ENCODE measurements at regions not wholly inside any gene's neighbourhood (a gene's known extent, or its start where the extent isn't known, plus 50 kb on each side); places are given as distances from the start of the nearest gene placed in this dataset.
"Not testable (repeated sequence)": the region's sequence is repeated elsewhere in the genome, so short reads cannot be mapped to it uniquely, and the experiment has no call there.

DNA sequence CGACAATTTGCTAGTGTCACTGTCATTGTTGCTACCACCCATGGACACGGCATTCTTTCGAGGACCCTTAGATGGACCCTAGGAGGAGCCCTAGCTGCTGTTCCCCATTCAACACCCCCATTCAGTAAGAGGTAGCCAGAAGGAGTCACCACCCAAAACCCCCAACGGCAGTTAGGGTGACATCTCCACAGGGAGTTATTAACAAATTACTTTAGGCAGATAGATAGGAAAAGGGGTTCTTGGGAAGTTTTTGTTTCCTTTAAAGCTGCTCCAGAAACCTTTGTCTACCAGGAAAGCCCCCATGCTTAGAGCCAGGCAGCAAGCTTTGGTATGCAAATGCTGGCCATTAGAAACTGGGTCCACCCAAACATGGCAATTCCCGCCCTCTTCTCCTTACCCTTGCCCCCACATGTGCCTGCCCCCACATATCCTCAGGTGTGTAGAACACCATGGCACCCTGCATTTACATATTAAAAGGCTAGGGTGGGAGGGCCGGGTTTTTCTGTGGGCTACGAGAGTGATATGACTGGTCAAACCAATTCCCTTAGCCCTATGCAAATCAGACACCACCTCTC is 190.9 kb downstream of the SLITRK6 start:
- DNase-seq (ENCODE audit: low read depth in 2 of 2): no peak

DNA sequence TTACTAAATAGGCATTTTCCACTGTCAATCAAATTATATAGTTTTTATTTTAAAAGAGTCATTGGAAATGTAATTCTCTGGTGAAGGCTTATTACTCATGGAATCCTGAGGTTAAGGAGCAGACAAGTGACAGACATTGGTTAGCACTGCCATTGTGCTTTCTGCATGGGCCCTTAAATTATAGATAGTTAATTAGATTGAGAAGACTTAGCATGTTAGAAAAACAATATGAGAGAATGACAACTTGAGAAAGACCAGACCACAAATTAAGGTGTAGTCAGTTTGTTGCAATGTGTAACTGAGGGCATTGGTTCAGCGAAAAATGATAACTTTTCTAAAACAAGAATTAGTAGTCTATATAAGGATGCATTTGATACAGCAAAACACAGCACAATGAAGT is 195.5 kb downstream of the SLITRK6 start:
- no peak for DNase-seq (ENCODE audit: low read depth in 2 of 2)

DNA sequence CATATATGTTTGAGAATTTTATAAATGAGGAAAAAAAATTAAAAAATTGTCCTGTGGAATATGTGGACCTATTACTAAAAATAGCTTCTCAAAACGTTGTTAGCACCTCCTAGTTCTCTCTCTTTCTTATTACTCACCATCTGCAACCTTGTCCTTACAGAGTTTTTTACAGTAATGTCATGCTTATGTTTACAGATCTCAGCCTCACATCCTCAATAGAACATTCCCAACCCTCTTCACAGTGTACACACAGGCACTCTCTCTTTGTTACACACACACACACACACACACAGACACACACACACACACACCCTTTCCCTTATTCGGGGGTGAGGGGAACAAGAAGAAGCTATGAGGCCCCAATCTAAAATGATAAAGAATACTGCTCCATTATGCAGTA is 197.7 kb downstream of the SLITRK6 start:
- no peak for DNase-seq (ENCODE audit: low read depth in 2 of 2)

DNA sequence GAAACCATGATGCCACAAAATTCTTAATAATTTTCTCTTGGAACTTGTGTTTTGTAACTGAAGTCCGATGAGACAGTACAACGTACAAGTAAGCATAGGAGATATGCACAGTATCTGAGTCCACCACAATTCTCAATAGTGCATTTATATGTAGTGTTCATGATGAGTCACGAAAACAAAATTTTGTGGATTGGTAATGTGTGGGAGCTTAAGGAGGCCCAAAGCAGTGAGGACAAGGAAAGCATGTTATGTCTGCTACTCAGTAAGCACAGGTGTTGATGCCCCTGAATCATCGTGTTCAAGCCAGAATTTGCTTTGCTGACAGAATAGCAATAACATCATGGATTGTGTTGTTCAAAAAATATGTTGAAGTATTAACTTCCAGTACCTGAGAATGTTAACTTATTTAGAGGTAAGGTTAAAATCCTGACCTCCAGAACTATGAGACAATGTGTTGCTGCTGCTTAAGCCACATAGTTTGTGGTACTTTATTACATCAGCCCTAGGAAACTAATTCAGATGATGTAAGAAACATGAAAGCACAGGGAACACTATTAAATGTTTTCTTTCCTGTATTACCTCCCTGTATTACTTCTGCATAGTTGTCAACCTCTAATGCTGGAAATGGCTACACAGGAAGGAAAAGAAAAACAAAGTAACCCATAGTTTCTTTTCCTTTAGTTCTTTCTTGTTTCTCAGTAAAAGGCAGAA is 201.3 kb downstream of the SLITRK6 start:
- no peak for DNase-seq (ENCODE audit: low read depth in 2 of 2)

DNA sequence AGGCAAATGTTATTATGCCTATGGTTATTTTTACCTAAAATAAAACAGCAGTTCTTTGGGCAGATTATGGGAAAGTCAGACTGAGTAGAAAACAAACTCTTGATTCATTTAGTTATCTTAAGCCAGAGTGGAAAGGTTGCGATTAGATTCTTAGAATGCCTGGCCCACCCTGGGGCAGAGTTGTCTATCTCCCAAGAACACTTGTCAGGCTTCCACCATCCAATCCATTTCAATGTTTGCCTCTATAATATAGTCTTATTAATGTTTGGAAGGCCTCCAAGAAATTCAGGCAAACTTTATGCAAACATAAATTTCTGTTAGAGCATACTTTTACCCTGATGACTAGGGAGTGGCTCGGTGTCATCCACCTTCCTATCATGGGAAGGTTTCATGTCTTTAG is 207.0 kb downstream of the SLITRK6 start:
- DNase-seq (ENCODE audit: low read depth in 2 of 2): no peak

DNA sequence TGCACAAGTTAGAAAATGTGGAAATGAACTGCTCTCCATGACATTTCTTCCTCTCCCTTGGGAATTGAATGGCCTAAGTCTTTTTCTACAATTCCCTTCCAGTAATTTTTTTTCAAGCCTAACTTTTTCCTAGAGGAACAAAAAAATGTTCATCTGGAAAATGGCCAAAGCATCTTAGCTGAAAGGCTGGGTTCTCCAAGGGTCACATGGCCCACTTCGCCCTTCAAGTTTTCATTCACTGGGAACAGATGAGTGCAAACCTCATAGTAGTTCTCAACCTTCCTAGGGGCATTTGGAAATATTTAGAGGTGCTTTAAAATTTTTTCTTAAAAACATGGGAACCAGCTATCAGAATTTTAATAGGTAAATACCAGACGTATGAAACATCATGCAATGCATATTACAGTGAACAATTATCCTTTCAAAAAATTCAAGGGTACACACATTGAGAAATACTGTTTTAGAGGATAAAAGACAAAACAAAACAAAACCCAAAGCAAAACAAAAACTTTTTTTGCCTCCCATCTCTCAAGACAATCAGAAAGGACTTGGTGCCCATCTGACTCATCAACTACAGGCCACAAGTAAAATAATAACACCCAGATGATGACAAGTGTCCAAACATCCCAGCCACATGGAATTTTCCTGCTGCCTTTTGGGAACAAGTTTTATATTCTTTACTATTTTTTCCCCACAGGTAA is 208.8 kb downstream of the SLITRK6 start:
- no peak for DNase-seq (ENCODE audit: low read depth in 2 of 2)

DNA sequence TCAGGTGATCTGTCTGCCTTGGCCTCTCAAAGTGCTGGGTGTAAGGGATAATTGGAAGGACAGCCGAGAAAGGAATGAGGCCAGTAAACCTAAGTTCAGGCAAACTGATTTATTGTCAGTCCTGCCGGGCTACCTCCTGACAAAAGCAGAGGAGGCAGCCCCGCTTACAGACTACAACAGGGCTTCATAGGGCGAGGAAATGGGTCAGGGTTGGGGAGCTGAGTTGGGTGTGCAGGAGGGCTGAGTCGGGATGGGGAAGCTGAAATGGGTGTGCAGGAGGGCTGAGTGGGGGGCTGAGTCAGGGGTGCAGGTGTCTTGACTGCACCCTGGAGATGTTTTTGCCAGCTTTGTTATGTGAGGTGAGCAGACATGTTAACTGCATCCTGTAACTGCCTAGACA is 210.2 kb downstream of the SLITRK6 start:
- no peak for DNase-seq (ENCODE audit: low read depth in 2 of 2)

DNA sequence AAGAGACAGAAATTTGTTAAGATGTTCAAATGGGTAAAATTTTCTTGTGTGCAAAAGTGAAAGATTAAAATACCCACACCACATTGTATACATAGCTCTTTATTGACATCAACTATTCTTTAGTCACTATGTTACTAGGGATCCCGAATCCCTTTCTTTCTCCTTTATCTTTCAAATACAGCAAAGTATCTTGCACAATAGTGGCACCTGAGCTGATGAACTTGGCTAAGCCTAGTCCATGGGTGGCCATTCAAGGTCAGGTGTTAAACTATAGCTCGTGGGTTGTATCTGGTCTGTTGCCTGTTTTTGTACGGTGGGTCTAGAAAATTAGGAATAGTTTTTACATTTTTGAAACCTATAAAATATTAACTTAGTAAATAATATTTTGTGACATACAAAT is 210.9 kb downstream of the SLITRK6 start:
- no peak for DNase-seq (ENCODE audit: low read depth in 2 of 2)

DNA sequence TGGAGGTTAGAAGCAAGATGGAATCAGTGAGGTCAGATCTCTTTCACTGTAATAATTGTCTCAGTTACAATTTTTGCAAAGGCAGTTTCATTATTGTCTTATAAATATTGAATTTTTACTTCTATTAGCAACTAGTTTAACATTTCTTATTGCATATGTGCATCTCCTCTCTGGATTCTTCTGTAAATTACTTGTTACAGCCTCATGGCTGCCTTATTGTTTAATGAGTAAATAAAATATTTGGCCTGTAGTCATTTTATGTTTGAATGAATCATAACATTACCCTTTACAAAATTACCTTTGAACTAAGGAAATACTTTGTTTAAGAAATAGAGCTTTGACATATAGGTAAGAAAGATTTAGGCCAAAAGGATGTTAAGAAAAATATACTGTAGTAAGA is 212.4 kb downstream of the SLITRK6 start:
- DNase-seq (ENCODE audit: low read depth in 2 of 2): no peak

DNA sequence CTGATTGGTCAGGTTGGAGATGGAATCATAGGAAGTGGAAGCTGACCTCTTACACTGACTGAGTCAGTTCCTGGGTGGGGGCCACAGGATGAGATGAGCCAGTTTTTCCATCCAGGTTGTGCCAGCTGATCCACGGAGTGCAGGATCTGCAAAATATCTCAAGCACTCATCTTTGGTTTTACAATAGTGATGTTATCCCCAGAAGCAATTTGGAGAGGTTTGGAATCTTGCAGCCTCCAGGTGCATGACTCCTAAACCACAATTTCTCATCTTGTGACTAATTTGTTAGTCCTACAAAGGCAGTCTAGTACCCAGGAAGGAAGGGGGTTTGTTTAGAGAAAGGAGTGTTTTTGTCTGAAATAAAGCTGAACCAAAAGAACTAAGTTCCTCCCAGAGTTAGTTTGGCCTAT is 212.8 kb downstream of the SLITRK6 start:
- DNase-seq (ENCODE audit: low read depth in 2 of 2): no peak

DNA sequence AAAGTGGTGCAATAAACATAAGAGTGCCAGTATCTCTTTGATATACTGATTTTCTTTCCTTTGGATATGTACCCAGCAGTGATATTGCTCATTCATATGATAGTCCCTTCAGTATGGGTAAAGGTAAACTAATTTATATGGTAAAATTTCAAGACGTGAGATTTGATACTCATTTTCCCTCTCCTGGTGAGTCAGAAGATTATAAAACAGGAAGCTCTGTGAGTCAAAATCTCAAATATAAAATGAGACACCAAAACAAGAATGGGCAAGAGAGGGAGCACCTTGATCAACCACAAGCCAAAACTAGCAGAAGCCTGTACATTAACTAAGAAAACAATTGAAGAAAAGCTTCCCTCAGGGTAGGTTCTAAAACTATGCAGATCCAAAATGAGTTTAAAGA is 216.3 kb downstream of the SLITRK6 start:
- no peak for DNase-seq (ENCODE audit: low read depth in 2 of 2)

DNA sequence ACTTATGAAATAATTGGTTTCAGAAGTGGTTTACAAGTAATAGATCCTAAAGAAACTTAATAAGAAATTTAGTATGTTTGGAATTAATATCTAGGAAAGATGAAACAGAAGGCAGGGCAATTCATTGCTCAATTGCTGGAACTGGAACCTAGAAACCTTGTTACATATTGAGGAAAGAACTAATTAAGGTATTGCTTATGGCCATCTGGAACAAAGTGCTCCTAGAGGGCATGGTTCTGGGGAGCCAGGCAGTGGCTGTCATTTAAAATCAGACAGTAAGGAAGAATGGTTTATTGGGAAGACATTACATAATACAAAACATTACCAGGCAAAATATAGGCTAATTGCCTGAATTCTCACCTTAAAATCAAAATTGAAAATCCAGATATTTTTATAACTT is 224.1 kb downstream of the SLITRK6 start:
- no peak for DNase-seq (ENCODE audit: low read depth in 2 of 2)

DNA sequence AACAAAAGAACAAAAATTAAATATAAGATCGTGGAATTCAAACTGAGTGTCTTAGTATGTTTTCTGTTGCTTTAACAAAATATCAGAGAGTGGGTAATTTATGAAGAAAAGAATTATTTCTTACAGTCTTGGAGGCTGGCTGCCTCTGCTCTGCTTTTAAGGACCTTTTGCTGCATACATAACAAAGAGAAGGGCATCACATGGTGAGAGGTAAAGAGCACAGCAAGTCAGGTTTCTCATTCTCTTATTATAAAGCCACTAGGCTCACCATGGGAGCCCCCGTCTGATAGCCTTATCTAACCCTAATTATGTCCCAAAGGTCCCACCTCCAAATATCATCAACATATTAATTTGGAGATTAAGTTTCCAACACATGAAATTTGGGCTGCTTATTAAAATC is 231.3 kb downstream of the SLITRK6 start:
- no peak for DNase-seq (ENCODE audit: low read depth in 2 of 2)

DNA sequence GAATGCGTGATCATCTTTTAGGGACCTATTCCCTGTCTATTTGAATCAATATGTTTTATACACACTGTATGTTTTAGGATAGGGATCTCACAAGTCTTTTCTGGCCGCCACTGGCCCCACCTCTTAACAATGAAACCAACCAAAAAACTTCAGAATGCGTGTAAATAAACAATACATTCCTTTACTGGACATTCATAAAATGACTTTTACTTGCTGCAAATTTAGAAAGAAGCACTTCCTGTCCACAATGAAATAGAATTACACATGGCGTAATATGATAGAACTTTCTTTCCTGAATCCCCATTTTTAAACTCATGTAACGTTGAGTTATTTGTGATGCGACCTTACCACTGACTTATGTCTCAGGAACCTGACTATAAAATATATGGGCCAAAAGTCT is 233.6 kb downstream of the SLITRK6 start:
- no peak for DNase-seq (ENCODE audit: low read depth in 2 of 2)

DNA sequence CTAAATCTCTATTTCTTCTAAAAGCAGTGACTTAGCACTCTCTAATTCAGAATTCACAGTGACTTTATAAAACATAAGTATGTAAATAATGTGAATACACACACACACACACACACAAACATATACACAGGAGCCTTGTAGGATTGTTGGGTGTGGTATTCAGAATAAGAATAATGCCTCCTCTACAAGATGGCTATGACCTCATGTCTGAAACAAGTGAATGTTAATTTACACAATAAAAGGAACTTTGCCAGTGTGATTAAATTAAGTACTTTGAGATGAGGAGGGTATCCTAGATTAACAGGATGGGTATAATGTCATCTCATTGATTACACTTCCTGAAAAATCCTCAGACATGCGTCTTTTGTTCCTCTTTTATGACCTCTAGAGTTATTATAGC is 234.6 kb downstream of the SLITRK6 start:
- no peak for DNase-seq (ENCODE audit: low read depth in 2 of 2)

DNA sequence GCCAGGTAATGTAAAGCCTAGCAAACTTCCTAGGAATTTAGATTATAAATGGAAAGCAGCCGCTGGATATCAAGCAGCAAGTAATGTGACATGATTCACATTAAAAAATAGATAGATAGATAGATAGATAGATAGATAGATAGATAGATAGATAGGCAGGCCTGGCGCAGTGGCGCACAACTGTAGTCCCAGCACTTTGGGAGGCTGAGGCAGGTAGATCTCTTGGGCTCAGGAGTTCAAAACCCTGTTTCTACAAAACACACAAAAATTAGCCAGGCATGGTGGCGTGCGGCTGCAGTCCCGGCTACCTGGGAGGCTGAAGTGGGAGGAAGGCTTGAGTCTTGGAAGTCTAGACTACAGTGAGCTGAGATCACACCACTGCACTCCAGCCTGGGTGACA is 236.9 kb downstream of the SLITRK6 start:
- no peak for DNase-seq (ENCODE audit: low read depth in 2 of 2)

DNA sequence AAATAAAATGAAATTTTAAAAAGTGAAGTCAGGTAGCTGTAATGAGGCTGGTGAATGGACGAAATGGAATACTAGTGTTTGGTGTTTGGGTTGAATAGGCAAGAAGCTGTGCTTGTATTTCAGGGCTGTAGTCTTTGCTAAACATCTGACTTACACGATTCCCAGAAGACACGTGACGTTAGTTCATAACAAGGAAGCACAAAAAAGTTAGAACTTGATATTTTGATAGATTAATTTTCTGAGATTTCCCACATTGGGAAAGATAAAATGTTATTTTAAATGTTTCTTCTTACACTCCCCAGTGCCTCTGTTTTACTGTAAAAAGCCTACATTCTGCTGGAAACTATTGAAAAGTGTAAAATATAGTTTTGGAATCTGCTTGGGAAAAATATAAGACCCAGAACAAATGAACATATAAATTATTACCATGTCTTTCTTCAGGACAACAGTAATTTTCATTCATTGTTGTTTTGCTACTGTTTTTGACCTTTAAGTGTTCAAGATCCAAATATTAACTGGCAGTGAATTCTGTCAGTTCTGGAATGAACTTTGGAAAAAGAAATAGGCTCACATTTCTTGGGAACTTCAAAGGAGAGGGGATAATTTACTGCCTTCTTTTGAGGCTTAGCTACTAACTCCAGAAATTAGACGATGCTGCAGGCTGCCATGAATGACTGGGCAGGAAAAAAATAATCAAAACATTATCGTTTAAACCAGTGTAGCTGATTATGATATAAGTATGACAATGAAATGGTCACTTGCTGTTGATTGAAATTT is 241.3 kb downstream of the SLITRK6 start:
- no peak for DNase-seq (ENCODE audit: low read depth in 2 of 2)

DNA sequence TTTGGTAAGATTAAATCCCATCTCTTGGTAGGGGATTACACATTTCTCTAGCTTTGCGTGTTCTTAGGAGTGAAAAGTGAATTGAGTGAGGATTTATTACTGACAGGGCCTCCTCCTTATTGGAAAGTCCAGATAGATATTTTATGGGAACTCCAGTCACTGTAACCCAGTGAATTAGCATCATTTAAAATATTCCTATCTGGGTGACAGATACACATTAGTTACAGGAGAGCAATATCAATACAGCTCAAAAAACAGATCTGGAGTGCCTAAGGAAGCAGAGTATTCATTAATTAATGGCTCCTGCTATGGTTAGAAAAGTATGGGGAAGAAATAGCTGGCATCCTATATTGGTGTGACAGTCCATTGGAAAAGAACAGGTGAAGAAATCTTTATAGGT is 248.2 kb downstream of the SLITRK6 start:
- DNase-seq (ENCODE audit: low read depth in 2 of 2): no peak

DNA sequence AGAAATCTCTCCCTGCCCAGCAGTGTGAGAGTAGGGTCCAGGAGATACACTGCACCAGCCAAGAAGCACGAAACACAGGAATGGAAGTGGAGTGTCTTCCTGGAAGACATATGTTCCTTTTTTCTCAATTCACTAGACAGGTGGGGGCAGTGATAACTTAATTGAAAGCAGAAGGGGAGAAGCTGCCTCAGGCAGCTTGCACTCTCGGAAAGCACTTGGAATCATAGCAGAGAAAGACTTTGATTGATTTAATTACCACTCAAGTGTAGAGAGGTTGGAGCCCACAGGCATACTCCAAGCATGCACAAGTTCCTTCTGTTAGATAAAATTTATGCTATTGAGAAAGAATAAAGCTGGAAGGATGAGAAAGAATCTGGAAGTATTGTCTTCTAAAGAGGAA is 249.4 kb downstream of the SLITRK6 start:
- DNase-seq (ENCODE audit: low read depth in 2 of 2): no peak

DNA sequence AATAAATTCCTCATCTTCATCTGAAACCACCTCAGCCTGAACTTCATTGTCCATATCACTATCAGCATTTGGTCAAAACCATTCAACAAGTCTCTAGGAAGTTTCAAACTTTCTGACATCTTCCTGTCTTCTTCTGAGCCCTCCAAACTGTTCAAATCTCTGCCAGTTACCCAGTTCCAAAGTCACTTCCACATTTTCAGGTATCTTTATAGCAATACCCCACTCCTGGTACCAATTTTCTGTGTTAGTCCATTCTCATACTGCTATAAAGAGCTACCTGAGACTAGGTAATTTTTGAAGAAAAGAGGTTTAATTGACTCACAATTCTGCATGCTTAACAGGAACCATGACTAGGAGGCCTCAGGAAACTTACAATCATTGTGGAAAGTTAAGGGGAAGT is 250.4 kb downstream of the SLITRK6 start:
- not testable (repeated sequence) for DNase-seq (ENCODE audit: low read depth in 2 of 2)

DNA sequence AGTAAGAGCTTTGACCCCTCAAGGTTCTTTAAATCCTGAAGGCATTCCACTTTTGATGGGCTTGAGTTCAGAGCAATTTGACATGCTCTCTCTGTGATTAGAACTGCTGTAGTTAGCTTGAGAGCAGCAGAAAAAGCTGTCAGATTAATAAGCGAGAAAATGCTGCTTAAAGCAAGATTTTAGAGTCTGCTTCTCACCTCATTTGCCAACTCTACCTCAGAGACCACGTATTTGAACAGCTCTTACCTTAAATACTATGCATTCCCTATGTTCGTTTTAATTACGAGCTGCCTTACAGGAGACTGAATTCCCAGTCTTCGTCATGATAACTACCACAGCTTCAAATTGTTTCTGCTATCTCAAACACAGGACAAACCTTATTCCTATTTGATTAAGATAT is 253.4 kb downstream of the SLITRK6 start:
- no peak for DNase-seq (ENCODE audit: low read depth in 2 of 2)

DNA sequence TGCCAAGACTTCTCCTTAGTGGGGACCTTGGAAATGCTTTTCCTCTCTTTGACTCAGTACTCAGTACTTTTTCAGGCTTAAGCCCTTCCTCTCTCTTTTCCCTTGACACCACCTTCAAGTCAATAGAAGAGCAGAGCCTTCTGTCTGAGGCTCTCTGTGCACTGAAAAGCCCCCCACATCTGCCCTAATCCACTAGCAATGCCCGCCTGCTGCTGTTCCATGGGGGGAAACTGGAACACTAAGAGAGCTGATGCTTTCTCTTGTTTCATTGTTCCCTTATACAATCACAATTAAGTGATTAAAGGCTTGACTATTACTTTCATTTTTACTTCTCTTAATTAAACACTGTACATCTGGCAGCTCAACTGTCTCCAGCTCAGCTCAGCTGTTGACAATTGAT is 254.5 kb downstream of the SLITRK6 start:
- no peak for DNase-seq (ENCODE audit: low read depth in 2 of 2)

DNA sequence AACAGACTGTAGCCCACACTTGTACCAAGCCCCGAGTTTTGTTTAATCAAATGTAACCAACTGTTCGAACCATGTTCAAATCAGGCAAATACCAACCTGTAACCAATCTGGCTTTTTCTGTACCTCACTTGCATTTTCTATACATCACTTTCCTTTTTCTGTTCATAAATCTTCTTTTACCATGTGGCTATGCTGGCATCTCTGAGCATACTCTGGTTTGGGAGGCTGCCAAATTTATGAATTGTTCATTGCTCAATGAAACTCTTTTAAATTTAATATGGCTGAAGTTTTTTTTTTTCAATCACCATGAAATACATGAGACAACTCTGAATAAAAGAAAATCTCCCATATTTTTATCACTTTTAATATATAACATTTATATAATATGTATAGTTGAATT is 256.1 kb downstream of the SLITRK6 start:
- DNase-seq (ENCODE audit: low read depth in 2 of 2): no peak
